Ascending aorta (tissue), 2 donors: ENCODE measurements at regions not wholly inside any gene's neighbourhood (a gene's known extent, or its start where the extent isn't known, plus 50 kb on each side); places are given as distances from the start of the nearest gene placed in this dataset.

Experiments used
- DNase-seq, 2 donors: peaks; one replicate each; pipeline ENCODE4 v3.0.0-alpha.2; 2019; ENCODE audit warnings: low spot score in 2 of 2
- H3K27ac ChIP-seq, 2 donors: fragments of 200-600 bp; sonication (generic); one replicate each; pipeline ENCODE4 v1.5.1; 2016 to 2017; ENCODE audit warnings: mild to moderate bottlenecking in 1 of 2
- H3K27me3 ChIP-seq: fragments of 200-600 bp; sonication (generic); one replicate; pipeline ENCODE4 v1.5.1; 2017
- H3K36me3 ChIP-seq, 2 donors: fragments of 200-600 bp; sonication (generic); one replicate each; pipeline ENCODE4 v1.5.1; 2016
- H3K4me1 ChIP-seq, 2 donors: fragments of 200-600 bp; sonication (generic); one replicate each; pipeline ENCODE4 v1.5.1; 2016 to 2017; ENCODE audit warnings: mild to moderate bottlenecking in 1 of 2
- H3K4me3 ChIP-seq, 2 donors: fragments of 200-600 bp; sonication (generic); one replicate each; pipeline ENCODE4 v1.5.1; 2016 to 2017; ENCODE audit warnings: mild to moderate bottlenecking in 1 of 2
- H3K9me3 ChIP-seq, 2 donors: fragments of 200-600 bp; sonication (generic); one replicate each; pipeline ENCODE4 v1.5.1; 2016
- CTCF ChIP-seq, 3 experiments: fragments of 200-600 bp in 2 of 3; fragments of 450-650 bp in 1 of 3; sonication (generic) in 2 of 3; IDR thresholded peaks; one replicate each; pipeline ENCODE4 v1.5.1; 2016 to 2019; ENCODE audit warnings: antibody characterized with exemption in 3 of 3, mild to moderate bottlenecking in 1 of 3, moderate library complexity in 1 of 3
- intact Hi-C: fragments of 100-400 bp; cut with DNase I; formaldehyde crosslinking; loops from one replicate; pipeline ENCODE4 v1.15.1; 2023

- H3K4me3 ChIP-seq: no peak overlapping the region
- intact Hi-C loops: no loop called here
- H3K9me3 ChIP-seq: no peaks in the 10 kb centered on the region
- H3K27me3 ChIP-seq: no peaks in the 10 kb centered on the region
- no peaks in the 10 kb centered on the region for H3K4me1 ChIP-seq
- no peaks in the 10 kb centered on the region for H3K36me3 ChIP-seq
- no peak for TF ChIP-seq CTCF (IDR thresholded peaks at IDR 0.05)
- peak in 1 of 2 donors; percentile 15 for DNase-seq
- no peak overlapping the region for H3K27ac ChIP-seq
These were observed 146.3 kb upstream of the B3GAT1 start for GRCh38 chr11:134558258-134558835.

GRCh38 chr11:134557571-134558257 lies 145.7 kb upstream of the B3GAT1 start:
- H3K4me3 ChIP-seq: no peak overlapping the region
- H3K27me3 ChIP-seq: no peaks in the 10 kb centered on the region
- no peaks in the 10 kb centered on the region for H3K9me3 ChIP-seq
- DNase-seq: no peak
- no peak overlapping the region for H3K27ac ChIP-seq
- intact Hi-C loops: no loop called here
- no peaks in the 10 kb centered on the region for H3K4me1 ChIP-seq
- H3K36me3 ChIP-seq: no peaks in the 10 kb centered on the region
- TF ChIP-seq CTCF (IDR thresholded peaks at IDR 0.05): no peak

- no peak overlapping the region for H3K27ac ChIP-seq
- no peaks in the 10 kb centered on the region for H3K36me3 ChIP-seq
- no peaks in the 10 kb centered on the region for H3K4me1 ChIP-seq
These were observed 144.1 kb upstream of the B3GAT1 start for GRCh38 chr11:134556186-134556585.

GRCh38 chr11:134555510-134555909 lies 143.5 kb upstream of the B3GAT1 start:
- Histone ChIP-seq H3K36me3 (no peaks in the 10 kb centered on the region), H3K4me3 (no peak overlapping the region), H3K27ac (no peak overlapping the region), H3K27me3 (no peaks in the 10 kb centered on the region), H3K4me1 (no peaks in the 10 kb centered on the region), H3K9me3 (no peaks in the 10 kb centered on the region)
- DNase-seq: peak in 1 of 2 donors; percentile 22
- intact Hi-C loops: no loop called here
- TF ChIP-seq CTCF (IDR thresholded peaks at IDR 0.05): no peak

More at GRCh38 chr11:134556186-134556585, 144.1 kb upstream of the B3GAT1 start:
- Histone ChIP-seq H3K9me3 (no peaks in the 10 kb centered on the region), H3K4me3 (no peak overlapping the region), H3K27me3 (no peaks in the 10 kb centered on the region)
- DNase-seq: no peak
- intact Hi-C loops: no loop called here
- TF ChIP-seq CTCF (IDR thresholded peaks at IDR 0.05): no peak

GRCh38 chr11:134554861-134555260 lies 142.8 kb upstream of the B3GAT1 start:
- no peak for TF ChIP-seq CTCF (IDR thresholded peaks at IDR 0.05)
- Histone ChIP-seq H3K9me3 (no peaks in the 10 kb centered on the region), H3K36me3 (no peaks in the 10 kb centered on the region), H3K27ac (no peak overlapping the region), H3K27me3 (no peaks in the 10 kb centered on the region), H3K4me3 (no peak overlapping the region), H3K4me1 (no peaks in the 10 kb centered on the region)
- intact Hi-C loops: no loop called here
- DNase-seq: peak in 1 of 2 donors; percentile 31
